ENCODE measurements at regions not wholly inside any gene's neighbourhood (a gene's known extent, or its start where the extent isn't known, plus 50 kb on each side); places are given as distances from the start of the nearest gene placed in this dataset.

DNA sequence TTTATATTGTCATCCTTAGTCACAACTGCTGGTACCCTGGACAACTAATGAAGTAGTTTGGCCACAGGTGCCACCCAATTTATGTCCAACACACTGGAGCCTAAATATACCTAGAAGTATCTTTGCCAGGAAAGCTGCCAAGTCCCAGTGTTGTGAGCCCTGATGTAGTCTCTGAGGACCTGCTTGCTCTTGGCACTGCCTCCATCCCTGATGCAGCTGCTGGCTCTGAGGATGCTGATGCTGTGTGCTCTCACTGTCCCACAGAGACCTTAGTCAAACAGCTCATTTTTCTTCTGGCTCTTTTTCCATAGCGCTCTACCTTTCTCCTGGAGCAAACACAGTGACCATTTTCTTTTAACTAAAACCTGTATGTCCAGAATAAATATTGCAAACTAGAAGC, 1535.4 kb upstream of the ADGRL3 start:
- TF ChIP-seq, protein P1, sequence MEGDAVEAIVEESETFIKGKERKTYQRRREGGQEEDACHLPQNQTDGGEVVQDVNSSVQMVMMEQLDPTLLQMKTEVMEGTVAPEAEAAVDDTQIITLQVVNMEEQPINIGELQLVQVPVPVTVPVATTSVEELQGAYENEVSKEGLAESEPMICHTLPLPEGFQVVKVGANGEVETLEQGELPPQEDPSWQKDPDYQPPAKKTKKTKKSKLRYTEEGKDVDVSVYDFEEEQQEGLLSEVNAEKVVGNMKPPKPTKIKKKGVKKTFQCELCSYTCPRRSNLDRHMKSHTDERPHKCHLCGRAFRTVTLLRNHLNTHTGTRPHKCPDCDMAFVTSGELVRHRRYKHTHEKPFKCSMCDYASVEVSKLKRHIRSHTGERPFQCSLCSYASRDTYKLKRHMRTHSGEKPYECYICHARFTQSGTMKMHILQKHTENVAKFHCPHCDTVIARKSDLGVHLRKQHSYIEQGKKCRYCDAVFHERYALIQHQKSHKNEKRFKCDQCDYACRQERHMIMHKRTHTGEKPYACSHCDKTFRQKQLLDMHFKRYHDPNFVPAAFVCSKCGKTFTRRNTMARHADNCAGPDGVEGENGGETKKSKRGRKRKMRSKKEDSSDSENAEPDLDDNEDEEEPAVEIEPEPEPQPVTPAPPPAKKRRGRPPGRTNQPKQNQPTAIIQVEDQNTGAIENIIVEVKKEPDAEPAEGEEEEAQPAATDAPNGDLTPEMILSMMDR (IDR thresholded peaks at IDR 0.05) = no peak
- no peak for TF ChIP-seq POLR2A (IDR thresholded peaks at IDR 0.05)

Data from testis (tissue), 2 donors.